KOPT-K1 (cell line): ENCODE measurements at regions not wholly inside any gene's neighbourhood (a gene's known extent, or its start where the extent isn't known, plus 50 kb on each side); places are given as distances from the start of the nearest gene placed in this dataset.

Experiments used
- H3K27ac ChIP-seq: fragments of 200-600 bp; sonication (generic); 2 replicates; pipeline ENCODE4 v1.5.1; 2016; ENCODE audit warnings: antibody characterized with exemption, mild to moderate bottlenecking, low read depth, low read length; ENCODE audit not compliant: poor library complexity, severe bottlenecking
- H3K36me3 ChIP-seq: fragments of 200-600 bp; sonication (generic); 2 replicates; pipeline ENCODE4 v1.5.1; 2017; ENCODE audit warnings: antibody characterized with exemption, mild to moderate bottlenecking, low read length, moderate library complexity; ENCODE audit not compliant: insufficient read depth
- H3K9me3 ChIP-seq: fragments of 200-600 bp; sonication (generic); 2 replicates; pipeline ENCODE4 v1.5.1; 2017; ENCODE audit warnings: antibody characterized with exemption, low read length, mild to moderate bottlenecking; ENCODE audit not compliant: insufficient read depth, poor library complexity, severe bottlenecking

- Histone ChIP-seq H3K36me3 (no peaks in the 10 kb centered on the region), H3K27ac (no peak overlapping the region)
Measured at GRCh38 chr2:242029422-242030225, 160.1 kb downstream of the RTP5 start.

GRCh38 chr2:242030226-242030575 is 160.7 kb downstream of the RTP5 start:
- Histone ChIP-seq H3K36me3 (no peaks in the 10 kb centered on the region), H3K27ac (no peak overlapping the region), H3K9me3 (no peaks in the 10 kb centered on the region)

More at GRCh38 chr2:242029422-242030225, 160.1 kb downstream of the RTP5 start:
- H3K9me3 ChIP-seq, result no peaks in the 10 kb centered on the region

GRCh38 chr2:242030858-242031257 is 161.3 kb downstream of the RTP5 start:
- Histone ChIP-seq H3K27ac (no peak overlapping the region), H3K9me3 (no peaks in the 10 kb centered on the region), H3K36me3 (no peaks in the 10 kb centered on the region)

- Histone ChIP-seq H3K27ac (no peak overlapping the region), H3K36me3 (no peaks in the 10 kb centered on the region), H3K9me3 (no peaks in the 10 kb centered on the region)
Measured at GRCh38 chr2:242031481-242032019, 162.0 kb downstream of the RTP5 start.

- Histone ChIP-seq H3K9me3 (no peaks in the 10 kb centered on the region), H3K27ac (no peak overlapping the region), H3K36me3 (no peaks in the 10 kb centered on the region)
Measured at GRCh38 chr2:242032780-242033656, 163.5 kb downstream of the RTP5 start.

- H3K36me3 ChIP-seq, result no peaks in the 10 kb centered on the region
- no peak overlapping the region for H3K27ac ChIP-seq
- no peaks in the 10 kb centered on the region for H3K9me3 ChIP-seq
Measured at GRCh38 chr2:242034138-242034537, 164.6 kb downstream of the RTP5 start.

- Histone ChIP-seq H3K9me3 (no peaks in the 10 kb centered on the region), H3K27ac (no peak overlapping the region), H3K36me3 (no peaks in the 10 kb centered on the region)
Measured at GRCh38 chr2:242034996-242035814, 165.7 kb downstream of the RTP5 start.

- H3K27ac ChIP-seq, result no peak overlapping the region
- H3K9me3 ChIP-seq, result peaks cover 5% of the 10 kb centered on the region
- no peaks in the 10 kb centered on the region for H3K36me3 ChIP-seq
Measured at GRCh38 chr2:242035858-242036652, 166.5 kb downstream of the RTP5 start.

- H3K36me3 ChIP-seq, result no peaks in the 10 kb centered on the region
- H3K9me3 ChIP-seq, result peaks cover 10% of the 10 kb centered on the region
- H3K27ac ChIP-seq, result no peak overlapping the region
Measured at GRCh38 chr2:242036653-242036950, 167.1 kb downstream of the RTP5 start.

GRCh38 chr2:242038166-242038927 is 168.8 kb downstream of the RTP5 start:
- Histone ChIP-seq H3K9me3 (peaks cover 18% of the 10 kb centered on the region), H3K27ac (no peak overlapping the region), H3K36me3 (no peaks in the 10 kb centered on the region)

GRCh38 chr2:242038928-242039341 is 169.4 kb downstream of the RTP5 start:
- Histone ChIP-seq H3K27ac (no peak overlapping the region), H3K36me3 (no peaks in the 10 kb centered on the region), H3K9me3 (peaks cover 18% of the 10 kb centered on the region)

- H3K9me3 ChIP-seq, result peaks cover 18% of the 10 kb centered on the region
Measured at GRCh38 chr2:242040303-242040655, 170.8 kb downstream of the RTP5 start.

GRCh38 chr2:242040681-242041080 is 171.2 kb downstream of the RTP5 start:
- no peak overlapping the region for H3K27ac ChIP-seq
- H3K9me3 ChIP-seq, result peaks cover 18% of the 10 kb centered on the region
- no peaks in the 10 kb centered on the region for H3K36me3 ChIP-seq

More at GRCh38 chr2:242040303-242040655, 170.8 kb downstream of the RTP5 start:
- no peaks in the 10 kb centered on the region for H3K36me3 ChIP-seq
- no peak overlapping the region for H3K27ac ChIP-seq

- Histone ChIP-seq H3K9me3 (peaks cover 18% of the 10 kb centered on the region), H3K27ac (no peak overlapping the region), H3K36me3 (no peaks in the 10 kb centered on the region)
Measured at GRCh38 chr2:242041816-242042215, 172.3 kb downstream of the RTP5 start.
